GM13976 (cell line): ENCODE measurements at regions not wholly inside any gene's neighbourhood (a gene's known extent, or its start where the extent isn't known, plus 50 kb on each side); places are given as distances from the start of the nearest gene placed in this dataset.

ENCODE experiments used
- DNase-seq: peaks from one replicate; pipeline ENCODE4 v3.0.0; 2012; ENCODE audit warnings: low spot score
- CTCF ChIP-seq: IDR thresholded peaks from 2 replicates; pipeline ENCODE4 v1.5.1; 2012; ENCODE audit warnings: borderline replicate concordance, mild to moderate bottlenecking; ENCODE audit not compliant: insufficient read depth; ENCODE audit errors: extremely low read depth, missing control alignments, control extremely low read depth
- in situ Hi-C: fragments of 300-500 bp; cut with MboI; formaldehyde crosslinking; loops from one replicate; pipeline ENCODE4 v1.12.0; 2022; ENCODE audit warnings: low sequenced_read_pairs, mixed read lengths, inconsistent platforms; ENCODE audit not compliant: unreplicated experiment

- no peak for DNase-seq
- in situ Hi-C loops = no loop called here
- TF ChIP-seq CTCF = no peak
Measured at GRCh38 chr5:74056107-74056788, 430.3 kb downstream of the ARHGEF28 start.

- no peak for DNase-seq
- TF ChIP-seq CTCF = no peak
- in situ Hi-C loops = no loop called here
Measured at GRCh38 chr5:74055486-74056106, 429.6 kb downstream of the ARHGEF28 start.

GRCh38 chr5:74054641-74055421 lies 428.8 kb downstream of the ARHGEF28 start:
- TF ChIP-seq CTCF = no peak
- in situ Hi-C loops = no loop called here
- DNase-seq = no peak

- in situ Hi-C loops = no loop called here
- TF ChIP-seq CTCF = no peak
- no peak for DNase-seq
Measured at GRCh38 chr5:74054139-74054538, 428.1 kb downstream of the ARHGEF28 start.

- no peak for DNase-seq
- in situ Hi-C loops = no loop called here
- TF ChIP-seq CTCF = no peak
Measured at GRCh38 chr5:74052441-74053221, 426.6 kb downstream of the ARHGEF28 start.

GRCh38 chr5:74051076-74051475 lies 425.1 kb downstream of the ARHGEF28 start:
- in situ Hi-C loops = no loop called here
- TF ChIP-seq CTCF = no peak
- DNase-seq = no peak
